ENCODE measurements at regions not wholly inside any gene's neighbourhood (a gene's known extent, or its start where the extent isn't known, plus 50 kb on each side); places are given as distances from the start of the nearest gene placed in this dataset.
"Not testable (repeated sequence)": the region's sequence is repeated elsewhere in the genome, so short reads cannot be mapped to it uniquely, and the experiment has no call there.

DNA sequence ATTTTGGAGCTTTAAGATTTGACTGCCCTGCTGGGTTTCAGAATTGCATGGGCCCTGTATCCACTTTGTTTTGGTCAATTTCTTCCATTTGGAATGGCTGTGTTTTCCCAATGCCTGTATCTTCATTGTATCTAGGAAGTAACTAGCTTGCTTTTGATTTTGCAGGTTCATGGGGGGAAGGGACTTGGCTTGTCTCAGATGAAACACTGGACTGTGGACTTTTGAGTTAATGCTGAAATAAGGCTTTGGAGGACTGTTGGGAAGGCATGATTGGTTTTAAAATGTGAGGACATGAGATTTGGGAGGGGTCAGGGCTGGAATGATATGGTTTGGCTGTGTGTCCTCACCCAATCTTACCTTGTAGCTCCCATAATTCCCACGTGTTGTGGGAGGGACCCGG, 245.2 kb upstream of the FOXP2 start:
- H2AFZ ChIP-seq (ENCODE audit: low read depth); H3K27ac ChIP-seq (ENCODE audit: low read depth in 2 of 2, low read length in 1 of 2); H3K79me2 ChIP-seq (ENCODE audit: insufficient read depth); H4K20me1 ChIP-seq (ENCODE audit: insufficient read depth); H3K9ac ChIP-seq; CTCF ChIA-PET; H3K4me3 ChIP-seq (ENCODE audit: low read depth in 2 of 2, low read length in 1 of 2); DNase-seq; H3K4me2 ChIP-seq; H3K36me3 ChIP-seq (replicated peaks in 1 of 2; ENCODE audit: control insufficient read depth in 1 of 2, insufficient read depth in 2 of 2, low read length in 1 of 2); H3K4me1 ChIP-seq (ENCODE audit: control insufficient read depth in 1 of 2, insufficient read depth in 2 of 2, low read depth in 1 of 2, low read length in 1 of 2); H3K27me3 ChIP-seq (ENCODE audit: insufficient read depth); H3F3A ChIP-seq (replicated peaks; ENCODE audit: insufficient read depth); H3K9me2 ChIP-seq; POLR2A ChIA-PET; H3K9me3 ChIP-seq: not testable (repeated sequence)
- 0% methylated on average over 2 of the region's 2 CpGs for WGBS (ENCODE audit: low lambda C conversion rate)

DNA sequence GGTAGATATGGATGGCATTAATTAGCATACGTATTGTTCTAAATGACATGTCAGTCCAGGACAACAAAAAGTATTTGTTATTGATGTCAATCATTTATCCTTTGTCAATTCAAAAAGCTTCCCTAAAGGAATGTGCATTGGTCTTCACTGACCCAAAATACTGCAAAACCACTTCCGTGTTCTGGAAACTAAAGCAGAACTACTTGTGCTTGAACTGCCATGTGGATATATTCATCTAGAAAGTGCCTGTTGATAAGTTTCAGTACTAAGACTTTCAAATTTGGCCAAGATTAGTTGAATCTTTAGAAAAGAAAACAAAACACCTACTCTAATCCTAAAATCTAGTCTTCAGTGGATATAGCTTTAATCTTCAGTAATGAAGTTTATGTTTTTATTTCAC, 242.1 kb upstream of the PPP1R3A start:
- no peaks in the 10 kb centered on the region; the same call in 1 of the 2 replicates for H3K27me3 ChIP-seq (ENCODE audit: insufficient read depth)
- ChIA-PET CTCF (interaction anchor here (1.3 kb wide), 1 partner anchor 13 kb away, joined by 3 read pairs; no protein-coding TSS in a partner anchor), POLR2A (no interaction called here)
- no peaks in the 10 kb centered on the region for H3F3A ChIP-seq (replicated peaks; ENCODE audit: insufficient read depth)
- no peak overlapping the region for H2AFZ ChIP-seq (ENCODE audit: low read depth)
- TF ChIP-seq, protein P1, sequence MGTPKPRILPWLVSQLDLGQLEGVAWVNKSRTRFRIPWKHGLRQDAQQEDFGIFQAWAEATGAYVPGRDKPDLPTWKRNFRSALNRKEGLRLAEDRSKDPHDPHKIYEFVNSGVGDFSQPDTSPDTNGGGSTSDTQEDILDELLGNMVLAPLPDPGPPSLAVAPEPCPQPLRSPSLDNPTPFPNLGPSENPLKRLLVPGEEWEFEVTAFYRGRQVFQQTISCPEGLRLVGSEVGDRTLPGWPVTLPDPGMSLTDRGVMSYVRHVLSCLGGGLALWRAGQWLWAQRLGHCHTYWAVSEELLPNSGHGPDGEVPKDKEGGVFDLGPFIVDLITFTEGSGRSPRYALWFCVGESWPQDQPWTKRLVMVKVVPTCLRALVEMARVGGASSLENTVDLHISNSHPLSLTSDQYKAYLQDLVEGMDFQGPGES (IDR thresholded peaks at IDR 0.05; ENCODE audit: low read depth, low read length), result no peak
- TF ChIP-seq ELF1 (IDR thresholded peaks at IDR 0.05) (no peak), CHD2 (IDR thresholded peaks at IDR 0.05; ENCODE audit: low read length, partially characterized antibody) (no peak), FOSL2 (IDR thresholded peaks at IDR 0.05; ENCODE audit: borderline replicate concordance, low read depth) (no peak), MEF2A (IDR thresholded peaks at IDR 0.05; ENCODE audit: borderline replicate concordance, low read depth) (no peak), EP300 (IDR thresholded peaks at IDR 0.05; ENCODE audit: borderline replicate concordance in 1 of 2, low read depth in 1 of 2, low read length in 1 of 2) (no peak), MXI1 (IDR thresholded peaks at IDR 0.05; ENCODE audit: low read depth, low read length) (no peak), TCF12 (IDR thresholded peaks at IDR 0.05) (no peak), YY1 (IDR thresholded peaks at IDR 0.05; ENCODE audit: low read depth) (no peak), NRF1 (IDR thresholded peaks at IDR 0.05; ENCODE audit: low read depth, low read length) (no peak), NFIC (IDR thresholded peaks at IDR 0.05; ENCODE audit: borderline replicate concordance) (no peak), GATA2 (CRISPR knock-in tag; IDR thresholded peaks at IDR 0.05) (no peak), RXRA (IDR thresholded peaks at IDR 0.05; ENCODE audit: borderline replicate concordance, low read depth) (no peak), SIN3A (IDR thresholded peaks at IDR 0.05; ENCODE audit: borderline replicate concordance, low read depth, low read length) (no peak)
- TF ChIP-seq, protein P2, sequence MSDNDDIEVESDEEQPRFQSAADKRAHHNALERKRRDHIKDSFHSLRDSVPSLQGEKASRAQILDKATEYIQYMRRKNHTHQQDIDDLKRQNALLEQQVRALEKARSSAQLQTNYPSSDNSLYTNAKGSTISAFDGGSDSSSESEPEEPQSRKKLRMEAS (IDR thresholded peaks at IDR 0.05; ENCODE audit: low read depth), result no peak
- TF ChIP-seq, protein P3, sequence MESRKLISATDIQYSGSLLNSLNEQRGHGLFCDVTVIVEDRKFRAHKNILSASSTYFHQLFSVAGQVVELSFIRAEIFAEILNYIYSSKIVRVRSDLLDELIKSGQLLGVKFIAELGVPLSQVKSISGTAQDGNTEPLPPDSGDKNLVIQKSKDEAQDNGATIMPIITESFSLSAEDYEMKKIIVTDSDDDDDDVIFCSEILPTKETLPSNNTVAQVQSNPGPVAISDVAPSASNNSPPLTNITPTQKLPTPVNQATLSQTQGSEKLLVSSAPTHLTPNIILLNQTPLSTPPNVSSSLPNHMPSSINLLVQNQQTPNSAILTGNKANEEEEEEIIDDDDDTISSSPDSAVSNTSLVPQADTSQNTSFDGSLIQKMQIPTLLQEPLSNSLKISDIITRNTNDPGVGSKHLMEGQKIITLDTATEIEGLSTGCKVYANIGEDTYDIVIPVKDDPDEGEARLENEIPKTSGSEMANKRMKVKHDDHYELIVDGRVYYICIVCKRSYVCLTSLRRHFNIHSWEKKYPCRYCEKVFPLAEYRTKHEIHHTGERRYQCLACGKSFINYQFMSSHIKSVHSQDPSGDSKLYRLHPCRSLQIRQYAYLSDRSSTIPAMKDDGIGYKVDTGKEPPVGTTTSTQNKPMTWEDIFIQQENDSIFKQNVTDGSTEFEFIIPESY (IDR thresholded peaks at IDR 0.05; ENCODE audit: borderline replicate concordance, low read depth), result no peak
- TF ChIP-seq, protein P4, sequence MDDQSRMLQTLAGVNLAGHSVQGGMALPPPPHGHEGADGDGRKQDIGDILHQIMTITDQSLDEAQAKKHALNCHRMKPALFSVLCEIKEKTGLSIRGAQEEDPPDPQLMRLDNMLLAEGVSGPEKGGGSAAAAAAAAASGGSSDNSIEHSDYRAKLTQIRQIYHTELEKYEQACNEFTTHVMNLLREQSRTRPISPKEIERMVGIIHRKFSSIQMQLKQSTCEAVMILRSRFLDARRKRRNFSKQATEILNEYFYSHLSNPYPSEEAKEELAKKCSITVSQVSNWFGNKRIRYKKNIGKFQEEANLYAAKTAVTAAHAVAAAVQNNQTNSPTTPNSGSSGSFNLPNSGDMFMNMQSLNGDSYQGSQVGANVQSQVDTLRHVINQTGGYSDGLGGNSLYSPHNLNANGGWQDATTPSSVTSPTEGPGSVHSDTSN (IDR thresholded peaks at IDR 0.05), result no peak
- TF ChIP-seq, protein P5, sequence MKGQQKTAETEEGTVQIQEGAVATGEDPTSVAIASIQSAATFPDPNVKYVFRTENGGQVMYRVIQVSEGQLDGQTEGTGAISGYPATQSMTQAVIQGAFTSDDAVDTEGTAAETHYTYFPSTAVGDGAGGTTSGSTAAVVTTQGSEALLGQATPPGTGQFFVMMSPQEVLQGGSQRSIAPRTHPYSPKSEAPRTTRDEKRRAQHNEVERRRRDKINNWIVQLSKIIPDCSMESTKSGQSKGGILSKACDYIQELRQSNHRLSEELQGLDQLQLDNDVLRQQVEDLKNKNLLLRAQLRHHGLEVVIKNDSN (IDR thresholded peaks at IDR 0.05; ENCODE audit: borderline replicate concordance, low read depth), result no peak
- TF ChIP-seq, protein P6, sequence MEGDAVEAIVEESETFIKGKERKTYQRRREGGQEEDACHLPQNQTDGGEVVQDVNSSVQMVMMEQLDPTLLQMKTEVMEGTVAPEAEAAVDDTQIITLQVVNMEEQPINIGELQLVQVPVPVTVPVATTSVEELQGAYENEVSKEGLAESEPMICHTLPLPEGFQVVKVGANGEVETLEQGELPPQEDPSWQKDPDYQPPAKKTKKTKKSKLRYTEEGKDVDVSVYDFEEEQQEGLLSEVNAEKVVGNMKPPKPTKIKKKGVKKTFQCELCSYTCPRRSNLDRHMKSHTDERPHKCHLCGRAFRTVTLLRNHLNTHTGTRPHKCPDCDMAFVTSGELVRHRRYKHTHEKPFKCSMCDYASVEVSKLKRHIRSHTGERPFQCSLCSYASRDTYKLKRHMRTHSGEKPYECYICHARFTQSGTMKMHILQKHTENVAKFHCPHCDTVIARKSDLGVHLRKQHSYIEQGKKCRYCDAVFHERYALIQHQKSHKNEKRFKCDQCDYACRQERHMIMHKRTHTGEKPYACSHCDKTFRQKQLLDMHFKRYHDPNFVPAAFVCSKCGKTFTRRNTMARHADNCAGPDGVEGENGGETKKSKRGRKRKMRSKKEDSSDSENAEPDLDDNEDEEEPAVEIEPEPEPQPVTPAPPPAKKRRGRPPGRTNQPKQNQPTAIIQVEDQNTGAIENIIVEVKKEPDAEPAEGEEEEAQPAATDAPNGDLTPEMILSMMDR (IDR thresholded peaks at IDR 0.05), result no peak
- H3K4me2 ChIP-seq, result no peak overlapping the region
- no peaks in the 10 kb centered on the region for H3K9me3 ChIP-seq
- no peaks in the 10 kb centered on the region for H3K9me2 ChIP-seq
- no peaks in the 10 kb centered on the region for H3K4me1 ChIP-seq (ENCODE audit: control insufficient read depth in 1 of 2, insufficient read depth in 2 of 2, low read depth in 1 of 2, low read length in 1 of 2)
- H3K4me3 ChIP-seq (ENCODE audit: low read depth in 2 of 2, low read length in 1 of 2), result no peak overlapping the region
- H3K79me2 ChIP-seq (ENCODE audit: insufficient read depth), result no peaks in the 10 kb centered on the region
- H3K27ac ChIP-seq (ENCODE audit: low read depth in 2 of 2, low read length in 1 of 2), result no peak overlapping the region
- 3% methylated on average over 2 of the region's 2 CpGs for WGBS (ENCODE audit: low lambda C conversion rate)
- DNase-seq, result no peak
- no peaks in the 10 kb centered on the region for H4K20me1 ChIP-seq (ENCODE audit: insufficient read depth)
- H3K36me3 ChIP-seq (replicated peaks in 1 of 2; ENCODE audit: control insufficient read depth in 1 of 2, insufficient read depth in 2 of 2, low read length in 1 of 2), result no peaks in the 10 kb centered on the region
- no peak overlapping the region for H3K9ac ChIP-seq

Data from SK-N-SH (cell line).